ENCODE measurements at regions not wholly inside any gene's neighbourhood (a gene's known extent, or its start where the extent isn't known, plus 50 kb on each side); places are given as distances from the start of the nearest gene placed in this dataset.

GRCh38 chr7:156017431-156017830 is 205.2 kb upstream of the SHH start:
- CTCF ChIA-PET = no interaction called here
- no peak overlapping the region for H3K4me3 Mint-ChIP-seq (ENCODE audit: low read depth, unreplicated experiment)
- intact Hi-C loops (cut with micrococcal nuclease; ENCODE audit: unreplicated experiment) = no loop called here
- no TSS peak for BruUV-seq (replicated peaks)
- peaks cover 8% of the 10 kb centered on the region for H3K9me3 Mint-ChIP-seq (ENCODE audit: low read depth, unreplicated experiment)
- H3K4me1 Mint-ChIP-seq (ENCODE audit: low read depth, unreplicated experiment) = no peaks in the 10 kb centered on the region
- TF ChIP-seq CTCF (IDR thresholded peaks at IDR 0.05; ENCODE audit: unreplicated experiment) = no peak
- no peak for DNase-seq
- no peaks in the 10 kb centered on the region for H3K36me3 Mint-ChIP-seq (ENCODE audit: insufficient read depth, unreplicated experiment)
- H3K27ac Mint-ChIP-seq (ENCODE audit: unreplicated experiment) = no peak overlapping the region
- no peaks in the 10 kb centered on the region for H3K27me3 Mint-ChIP-seq (ENCODE audit: unreplicated experiment)

GRCh38 chr7:156015237-156016020 is 203.2 kb upstream of the SHH start:
- intact Hi-C loops (cut with micrococcal nuclease; ENCODE audit: unreplicated experiment) = no loop called here
- CTCF ChIA-PET = no interaction called here
- Mint-ChIP-seq H3K4me3 (ENCODE audit: low read depth, unreplicated experiment) (no peak overlapping the region), H3K9me3 (ENCODE audit: low read depth, unreplicated experiment) (peaks cover 8% of the 10 kb centered on the region), H3K27me3 (ENCODE audit: unreplicated experiment) (no peaks in the 10 kb centered on the region), H3K27ac (ENCODE audit: unreplicated experiment) (no peak overlapping the region), H3K4me1 (ENCODE audit: low read depth, unreplicated experiment) (no peaks in the 10 kb centered on the region), H3K36me3 (ENCODE audit: insufficient read depth, unreplicated experiment) (no peaks in the 10 kb centered on the region)
- no peak for DNase-seq
- no peak for TF ChIP-seq CTCF (IDR thresholded peaks at IDR 0.05; ENCODE audit: unreplicated experiment)
- no TSS peak for BruUV-seq (replicated peaks)

- DNase-seq = no peak
- Mint-ChIP-seq H3K27ac (ENCODE audit: unreplicated experiment) (no peak overlapping the region), H3K27me3 (ENCODE audit: unreplicated experiment) (no peaks in the 10 kb centered on the region), H3K4me3 (ENCODE audit: low read depth, unreplicated experiment) (no peak overlapping the region), H3K4me1 (ENCODE audit: low read depth, unreplicated experiment) (no peaks in the 10 kb centered on the region), H3K36me3 (ENCODE audit: insufficient read depth, unreplicated experiment) (no peaks in the 10 kb centered on the region), H3K9me3 (ENCODE audit: low read depth, unreplicated experiment) (peaks cover 9% of the 10 kb centered on the region)
- BruUV-seq (replicated peaks) = no TSS peak
- CTCF ChIA-PET = no interaction called here
- no peak for TF ChIP-seq CTCF (IDR thresholded peaks at IDR 0.05; ENCODE audit: unreplicated experiment)
- intact Hi-C loops (cut with micrococcal nuclease; ENCODE audit: unreplicated experiment) = no loop called here
These were observed 202.5 kb upstream of the SHH start for GRCh38 chr7:156014808-156015207.

GRCh38 chr7:156014201-156014600 is 201.9 kb upstream of the SHH start:
- no peak overlapping the region for H3K4me3 Mint-ChIP-seq (ENCODE audit: low read depth, unreplicated experiment)
- H3K27ac Mint-ChIP-seq (ENCODE audit: unreplicated experiment) = no peak overlapping the region
- no peaks in the 10 kb centered on the region for H3K4me1 Mint-ChIP-seq (ENCODE audit: low read depth, unreplicated experiment)
- BruUV-seq (replicated peaks) = no TSS peak
- no peaks in the 10 kb centered on the region for H3K27me3 Mint-ChIP-seq (ENCODE audit: unreplicated experiment)
- CTCF ChIA-PET = no interaction called here
- DNase-seq = no peak
- no peak for TF ChIP-seq CTCF (IDR thresholded peaks at IDR 0.05; ENCODE audit: unreplicated experiment)
- H3K36me3 Mint-ChIP-seq (ENCODE audit: insufficient read depth, unreplicated experiment) = no peaks in the 10 kb centered on the region
- peaks cover 10% of the 10 kb centered on the region for H3K9me3 Mint-ChIP-seq (ENCODE audit: low read depth, unreplicated experiment)
- intact Hi-C loops (cut with micrococcal nuclease; ENCODE audit: unreplicated experiment) = no loop called here
